H1 (cell line): ENCODE measurements at regions not wholly inside any gene's neighbourhood (a gene's known extent, or its start where the extent isn't known, plus 50 kb on each side); places are given as distances from the start of the nearest gene placed in this dataset.

Experiments
- BACH1 ChIP-seq: IDR thresholded peaks from 2 replicates; pipeline ENCODE4 v1.6.1; 2012; ENCODE audit warnings: low read length, improper control_type of control experiment
- TF ChIP-seq, protein P1 (sequence below): IDR thresholded peaks from 2 replicates; pipeline ENCODE4 v1.6.1; 2012; ENCODE audit warnings: low read length, inconsistent platforms

DNA sequence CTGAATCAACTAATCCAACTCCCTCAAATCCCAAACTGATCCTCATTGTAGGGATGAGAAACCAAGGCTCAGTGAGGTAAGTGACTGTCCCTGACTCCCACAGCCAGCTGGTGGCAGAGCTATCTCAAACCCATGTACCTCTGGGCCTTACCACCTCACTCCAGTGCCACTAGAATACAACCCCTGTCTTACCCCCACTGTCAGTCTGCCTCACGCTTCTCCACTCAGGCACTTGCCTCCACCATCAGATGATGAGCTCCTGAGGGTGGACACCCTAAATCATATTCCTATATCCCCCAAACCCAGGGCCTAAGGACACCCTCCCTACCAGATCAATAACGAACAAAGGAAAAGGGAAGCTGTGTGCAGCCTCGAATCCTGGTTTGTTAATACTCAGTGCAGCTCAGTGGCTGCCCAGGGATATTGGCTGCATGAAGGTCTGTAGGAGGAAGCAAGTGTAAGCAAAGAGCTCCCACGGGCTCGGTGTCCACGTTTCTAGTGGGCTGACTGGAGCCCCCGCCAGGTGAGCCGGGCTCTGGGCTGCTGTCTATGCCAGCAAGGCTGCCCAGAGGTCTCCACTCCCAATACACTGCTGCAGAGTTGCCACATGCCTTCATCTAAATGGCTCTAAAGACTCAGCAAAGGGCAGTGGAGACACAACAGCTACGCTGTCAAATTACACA lies 533.4 kb downstream of the MATN1 start (continued):
- TF ChIP-seq, protein P1, sequence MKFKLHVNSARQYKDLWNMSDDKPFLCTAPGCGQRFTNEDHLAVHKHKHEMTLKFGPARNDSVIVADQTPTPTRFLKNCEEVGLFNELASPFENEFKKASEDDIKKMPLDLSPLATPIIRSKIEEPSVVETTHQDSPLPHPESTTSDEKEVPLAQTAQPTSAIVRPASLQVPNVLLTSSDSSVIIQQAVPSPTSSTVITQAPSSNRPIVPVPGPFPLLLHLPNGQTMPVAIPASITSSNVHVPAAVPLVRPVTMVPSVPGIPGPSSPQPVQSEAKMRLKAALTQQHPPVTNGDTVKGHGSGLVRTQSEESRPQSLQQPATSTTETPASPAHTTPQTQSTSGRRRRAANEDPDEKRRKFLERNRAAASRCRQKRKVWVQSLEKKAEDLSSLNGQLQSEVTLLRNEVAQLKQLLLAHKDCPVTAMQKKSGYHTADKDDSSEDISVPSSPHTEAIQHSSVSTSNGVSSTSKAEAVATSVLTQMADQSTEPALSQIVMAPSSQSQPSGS: no peak
- no peak for TF ChIP-seq BACH1
- TF ChIP-seq, all 59 proteins: peak for 0
